Adrenal gland (tissue), 5 donors: ENCODE measurements at regions not wholly inside any gene's neighbourhood (a gene's known extent, or its start where the extent isn't known, plus 50 kb on each side); places are given as distances from the start of the nearest gene placed in this dataset.

Experiments used
- CTCF ChIP-seq, 6 experiments: fragments of 450-650 bp in 4 of 6; fragments of 200-600 bp in 2 of 6; sonication (generic) in 1 of 6; IDR thresholded peaks; 1 replicate in 5 of 6; 2 replicates in 1 of 6; pipeline versions ENCODE4 v1.5.1 to v1.8.0; 2016 to 2021; ENCODE audit warnings: antibody characterized with exemption in 6 of 6, mild to moderate bottlenecking in 2 of 6, moderate library complexity in 1 of 6
- POLR2A ChIP-seq, 2 donors: fragments of 450-650 bp; IDR thresholded peaks; one replicate each; pipeline ENCODE4 v1.6.1; 2017; ENCODE audit warnings: antibody characterized with exemption in 2 of 2, mild to moderate bottlenecking in 2 of 2, moderate library complexity in 1 of 2
- donor health status: DM: no; HTN: no; CAD: no.

- TF ChIP-seq CTCF (IDR thresholded peaks at IDR 0.05) (no peak), POLR2A (IDR thresholded peaks at IDR 0.05) (no peak)
Measured at GRCh38 chr1:22387919-22388580, 63.6 kb upstream of the ZBTB40 start.
